CD4-positive, alpha-beta memory T cell (primary cell): ENCODE measurements at regions not wholly inside any gene's neighbourhood (a gene's known extent, or its start where the extent isn't known, plus 50 kb on each side); places are given as distances from the start of the nearest gene placed in this dataset.

Experiments
- CTCF ChIA-PET: fragments of 350-600 bp; sonication (Branson Sonifier 250); formaldehyde crosslinking; loops from one replicate; lab custom pipeline; 2021; ENCODE audit warnings: inconsistent platforms; ENCODE audit not compliant: partially characterized antibody; lab: Charles Lee
- POLR2A ChIA-PET: fragments of 350-600 bp; sonication (Branson Sonifier 250); formaldehyde crosslinking; loops from one replicate; lab custom pipeline; 2021; ENCODE audit not compliant: partially characterized antibody; lab: Charles Lee
- DNase-seq, 5 donors: peaks; one replicate each; pipeline versions ENCODE4 v3.0.0 to v3.0.0-alpha.2; 2020 to 2022; ENCODE audit warnings: mixed read lengths in 1 of 5
- H3K27ac ChIP-seq: one replicate; pipeline ENCODE4 v1.7.0; 2013; ENCODE audit warnings: low read depth, low read length
- H3K27me3 ChIP-seq: 2 replicates; pipeline ENCODE4 v1.7.0; 2013; ENCODE audit warnings: mild to moderate bottlenecking, low read length, moderate library complexity; ENCODE audit not compliant: insufficient read depth
- H3K36me3 ChIP-seq: 2 replicates; pipeline ENCODE4 v1.7.0; 2013; ENCODE audit warnings: mild to moderate bottlenecking, low read length, moderate library complexity; ENCODE audit not compliant: insufficient read depth
- H3K4me1 ChIP-seq: 2 replicates; pipeline ENCODE4 v1.7.0; 2013; ENCODE audit warnings: mild to moderate bottlenecking, low read length, moderate library complexity; ENCODE audit not compliant: insufficient read depth
- H3K4me3 ChIP-seq, 2 donors: one replicate each; pipeline ENCODE4 v1.7.0; 2013; ENCODE audit warnings: low read length in 2 of 2, mild to moderate bottlenecking in 1 of 2
- H3K9me3 ChIP-seq, 2 donors: one replicate each; pipeline ENCODE4 v1.7.0; 2013; ENCODE audit warnings: low read length in 2 of 2, control low read depth in 1 of 2; ENCODE audit not compliant: control insufficient read depth in 1 of 2
- H3K27ac Mint-ChIP-seq, 7 donors: one replicate each; pipeline ENCODE4 v1.8.0; 2020 to 2021; ENCODE audit warnings: mixed read lengths in 7 of 7, mild to moderate bottlenecking in 6 of 7, inconsistent platforms in 3 of 7, moderate library complexity in 3 of 7
- H3K27me3 Mint-ChIP-seq, 2 donors: one replicate each; pipeline ENCODE4 v1.8.0; 2020 to 2021; ENCODE audit warnings: mixed read lengths in 2 of 2
- H3K36me3 Mint-ChIP-seq, 2 donors: one replicate each; pipeline ENCODE4 v1.8.0; 2020 to 2021; ENCODE audit warnings: mixed read lengths in 2 of 2, inconsistent platforms in 1 of 2, mild to moderate bottlenecking in 1 of 2
- H3K4me1 Mint-ChIP-seq, 4 donors: one replicate each; pipeline ENCODE4 v1.8.0; 2020 to 2021; ENCODE audit warnings: mixed read lengths in 4 of 4, mild to moderate bottlenecking in 1 of 4
- H3K4me3 Mint-ChIP-seq, 8 donors: one replicate each; pipeline ENCODE4 v1.8.0; 2020 to 2021; ENCODE audit warnings: mixed read lengths in 8 of 8, mild to moderate bottlenecking in 7 of 8, moderate library complexity in 6 of 8, inconsistent platforms in 3 of 8
- H3K9me3 Mint-ChIP-seq, 8 donors: one replicate each; pipeline ENCODE4 v1.8.0; 2020 to 2021; ENCODE audit warnings: mixed read lengths in 8 of 8, mild to moderate bottlenecking in 5 of 8, inconsistent platforms in 3 of 8, moderate library complexity in 1 of 8
- intact Hi-C: fragments of 100-400 bp; cut with micrococcal nuclease; formaldehyde crosslinking; loops from one replicate; pipeline ENCODE4 v1.15.1; 2023

GRCh38 chr16:86378831-86379504 lies 131.4 kb upstream of the FOXF1 start:
- Histone ChIP-seq H3K27ac (no peak overlapping the region), H3K4me1 (no peaks in the 10 kb centered on the region), H3K9me3 (no peaks in the 10 kb centered on the region), H3K27me3 (no peaks in the 10 kb centered on the region), H3K36me3 (no peaks in the 10 kb centered on the region), H3K4me3 (no peak overlapping the region)
- Mint-ChIP-seq H3K36me3 (no peaks in the 10 kb centered on the region), H3K27me3 (peaks cover 3 to 7% of the 10 kb centered on the region in 2 donors), H3K4me3 (no peak overlapping the region), H3K27ac (no peak overlapping the region), H3K9me3 (peaks cover 0 to 12% (median 3%) of the 10 kb centered on the region in 8 donors), H3K4me1 (no peaks in the 10 kb centered on the region)
- no peak for DNase-seq
- ChIA-PET CTCF (no interaction called here), POLR2A (no interaction called here)
- intact Hi-C loops = no loop called here

- no peaks in the 10 kb centered on the region for H3K27me3 ChIP-seq
- CTCF ChIA-PET = no interaction called here
- Mint-ChIP-seq H3K27me3 (peaks cover 3 to 9% of the 10 kb centered on the region in 2 donors), H3K27ac (no peak overlapping the region), H3K36me3 (no peaks in the 10 kb centered on the region), H3K4me3 (no peak overlapping the region), H3K4me1 (no peaks in the 10 kb centered on the region), H3K9me3 (peaks cover 0 to 7% (median 3%) of the 10 kb centered on the region in 8 donors)
- intact Hi-C loops = no loop called here
- no peak for DNase-seq
- POLR2A ChIA-PET = no interaction called here
- no peak overlapping the region for H3K4me3 ChIP-seq
- H3K9me3 ChIP-seq = no peaks in the 10 kb centered on the region
- H3K36me3 ChIP-seq = no peaks in the 10 kb centered on the region
- H3K27ac ChIP-seq = no peak overlapping the region
- H3K4me1 ChIP-seq = no peaks in the 10 kb centered on the region
Observed at GRCh38 chr16:86379505-86379846, 130.9 kb upstream of the FOXF1 start.

- Histone ChIP-seq H3K4me3 (no peak overlapping the region), H3K9me3 (no peaks in the 10 kb centered on the region), H3K27me3 (no peaks in the 10 kb centered on the region), H3K36me3 (no peaks in the 10 kb centered on the region), H3K4me1 (no peaks in the 10 kb centered on the region), H3K27ac (no peak overlapping the region)
- Mint-ChIP-seq H3K4me3 (no peak overlapping the region), H3K27me3 (peaks cover 3 to 9% of the 10 kb centered on the region in 2 donors), H3K4me1 (no peaks in the 10 kb centered on the region), H3K36me3 (no peaks in the 10 kb centered on the region), H3K27ac (no peak overlapping the region), H3K9me3 (peaks cover 0 to 4% (median 2%) of the 10 kb centered on the region in 8 donors)
- intact Hi-C loops = no loop called here
- ChIA-PET CTCF (no interaction called here), POLR2A (no interaction called here)
- no peak for DNase-seq
Observed at GRCh38 chr16:86380030-86380429, 130.3 kb upstream of the FOXF1 start.

GRCh38 chr16:86381491-86381890 lies 128.8 kb upstream of the FOXF1 start:
- no peaks in the 10 kb centered on the region for H3K4me1 ChIP-seq
- Mint-ChIP-seq H3K9me3 (peaks cover 0 to 2% (median 0%) of the 10 kb centered on the region in 8 donors), H3K27me3 (peaks cover 6 to 11% of the 10 kb centered on the region in 2 donors), H3K27ac (no peak overlapping the region), H3K4me3 (no peak overlapping the region), H3K4me1 (no peaks in the 10 kb centered on the region), H3K36me3 (no peaks in the 10 kb centered on the region)
- no peak overlapping the region for H3K27ac ChIP-seq
- intact Hi-C loops = no loop called here
- H3K36me3 ChIP-seq = no peaks in the 10 kb centered on the region
- H3K4me3 ChIP-seq = no peak overlapping the region
- DNase-seq = no peak
- ChIA-PET POLR2A (no interaction called here), CTCF (no interaction called here)
- no peaks in the 10 kb centered on the region for H3K27me3 ChIP-seq
- no peaks in the 10 kb centered on the region for H3K9me3 ChIP-seq

GRCh38 chr16:86382067-86382773 lies 128.1 kb upstream of the FOXF1 start:
- Histone ChIP-seq H3K4me1 (no peaks in the 10 kb centered on the region), H3K27me3 (no peaks in the 10 kb centered on the region), H3K27ac (no peak overlapping the region), H3K4me3 (no peak overlapping the region), H3K9me3 (no peaks in the 10 kb centered on the region), H3K36me3 (no peaks in the 10 kb centered on the region)
- Mint-ChIP-seq H3K9me3 (peaks cover 0 to 2% (median 0%) of the 10 kb centered on the region in 8 donors), H3K27ac (no peak overlapping the region), H3K27me3 (peaks cover 6 to 11% of the 10 kb centered on the region in 2 donors), H3K36me3 (no peaks in the 10 kb centered on the region), H3K4me1 (no peaks in the 10 kb centered on the region), H3K4me3 (no peak overlapping the region)
- DNase-seq = no peak
- intact Hi-C loops = no loop called here
- POLR2A ChIA-PET = no interaction called here
- CTCF ChIA-PET = no interaction called here

- intact Hi-C loops = no loop called here
- peaks cover 0 to 2% (median 0%) of the 10 kb centered on the region in 8 donors for H3K9me3 Mint-ChIP-seq
- POLR2A ChIA-PET = no interaction called here
- H3K4me3 Mint-ChIP-seq = no peak overlapping the region
- H3K4me1 Mint-ChIP-seq = no peaks in the 10 kb centered on the region
- Histone ChIP-seq H3K4me1 (no peaks in the 10 kb centered on the region), H3K9me3 (no peaks in the 10 kb centered on the region), H3K27ac (no peak overlapping the region), H3K27me3 (no peaks in the 10 kb centered on the region), H3K36me3 (no peaks in the 10 kb centered on the region), H3K4me3 (no peak overlapping the region)
- no peak for DNase-seq
- H3K36me3 Mint-ChIP-seq = no peaks in the 10 kb centered on the region
- peak overlapping the region in 1 of 7 donors; percentile 35 for H3K27ac Mint-ChIP-seq
- H3K27me3 Mint-ChIP-seq = peaks cover 8 to 14% of the 10 kb centered on the region in 2 donors
- CTCF ChIA-PET = no interaction called here
Observed at GRCh38 chr16:86382774-86383407, 127.4 kb upstream of the FOXF1 start.

GRCh38 chr16:86383488-86384262 lies 126.7 kb upstream of the FOXF1 start:
- Mint-ChIP-seq H3K27me3 (peaks cover 11 to 15% of the 10 kb centered on the region in 2 donors), H3K4me3 (no peak overlapping the region), H3K4me1 (no peaks in the 10 kb centered on the region), H3K27ac (no peak overlapping the region), H3K9me3 (peaks cover 0 to 2% (median 0%) of the 10 kb centered on the region in 8 donors), H3K36me3 (no peaks in the 10 kb centered on the region)
- POLR2A ChIA-PET = no interaction called here
- Histone ChIP-seq H3K27ac (no peak overlapping the region), H3K4me3 (no peak overlapping the region), H3K36me3 (no peaks in the 10 kb centered on the region), H3K27me3 (no peaks in the 10 kb centered on the region), H3K9me3 (no peaks in the 10 kb centered on the region), H3K4me1 (no peaks in the 10 kb centered on the region)
- intact Hi-C loops = no loop called here
- DNase-seq = no peak
- CTCF ChIA-PET = no interaction called here
